ENCODE measurements at regions not wholly inside any gene's neighbourhood (a gene's known extent, or its start where the extent isn't known, plus 50 kb on each side); places are given as distances from the start of the nearest gene placed in this dataset.

GRCh38 chr18:11269257-11269656 lies 119.9 kb upstream of the PIEZO2 start:
- H3K4me3 ChIP-seq (ENCODE audit: low read depth, low read length): no peak overlapping the region
- no peak for DNase-seq (ENCODE audit: low read depth)
- TF ChIP-seq MYC (IDR thresholded peaks at IDR 0.05; ENCODE audit: low read depth, low read length) (no peak), POLR2A (IDR thresholded peaks at IDR 0.05; ENCODE audit: extremely low read depth, insufficient read length) (no peak), MAX (IDR thresholded peaks at IDR 0.05; ENCODE audit: low read depth, low read length) (no peak), CTCF (IDR thresholded peaks at IDR 0.05; ENCODE audit: low read depth, low read length) (no peak)

DNA sequence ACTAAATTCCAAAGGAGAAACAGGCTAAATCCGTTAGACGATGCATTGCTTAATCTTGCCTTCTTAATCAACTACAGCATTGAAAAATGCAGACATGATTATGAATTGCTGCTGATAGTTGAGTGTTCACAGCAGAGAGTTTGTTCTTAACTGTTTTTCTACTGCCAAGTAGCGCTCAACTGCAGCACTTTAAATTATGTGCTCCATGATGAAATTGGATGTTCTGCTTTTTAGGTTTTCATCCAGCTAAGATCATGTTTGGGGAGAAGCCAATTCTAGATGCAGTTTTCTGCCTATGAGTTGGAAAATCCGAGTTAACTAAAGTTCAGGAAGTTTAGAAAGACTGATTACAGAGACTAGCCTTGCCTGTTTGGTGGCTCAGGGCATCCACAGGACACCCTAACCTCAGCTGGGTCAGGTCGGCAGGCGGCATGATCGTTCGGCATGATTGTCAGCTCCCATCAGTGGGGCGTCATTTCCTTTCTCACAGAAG lies 119.4 kb upstream of the PIEZO2 start:
- no peak for TF ChIP-seq MYC (IDR thresholded peaks at IDR 0.05; ENCODE audit: low read depth, low read length)
- DNase-seq (ENCODE audit: low read depth): no peak

DNA sequence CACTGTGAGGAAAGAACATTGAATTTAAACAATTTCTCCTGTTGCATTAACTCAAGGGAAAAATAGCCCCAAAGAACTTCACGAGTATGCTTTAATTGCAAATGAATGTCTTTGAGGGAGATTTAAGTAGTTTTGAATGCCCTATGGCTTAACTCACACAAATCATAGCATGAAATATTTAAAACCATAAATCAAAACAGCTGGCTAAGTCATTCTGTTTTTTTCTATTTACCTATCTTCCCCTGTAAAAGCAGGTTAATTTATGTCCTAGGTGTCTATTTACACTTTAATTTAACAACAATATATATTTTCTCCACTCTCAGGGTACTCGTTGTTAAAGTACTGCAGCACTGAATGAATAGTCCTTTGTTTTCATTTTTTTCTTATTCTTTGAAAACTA lies 118.8 kb upstream of the PIEZO2 start:
- TF ChIP-seq MAX (IDR thresholded peaks at IDR 0.05; ENCODE audit: low read depth, low read length) (no peak), POLR2A (IDR thresholded peaks at IDR 0.05; ENCODE audit: extremely low read depth, insufficient read length) (no peak), MYC (IDR thresholded peaks at IDR 0.05; ENCODE audit: low read depth, low read length) (no peak), CTCF (IDR thresholded peaks at IDR 0.05; ENCODE audit: low read depth, low read length) (no peak)
- no peak for DNase-seq (ENCODE audit: low read depth)
- H3K4me3 ChIP-seq (ENCODE audit: low read depth, low read length): no peak overlapping the region

More for the DNA sequence above, 119.4 kb upstream of the PIEZO2 start:
- H3K4me3 ChIP-seq (ENCODE audit: low read depth, low read length): no peak overlapping the region

- no peak overlapping the region for H3K4me3 ChIP-seq (ENCODE audit: low read depth, low read length)
- TF ChIP-seq CTCF (IDR thresholded peaks at IDR 0.05; ENCODE audit: low read depth, low read length): no peak
- no peak for TF ChIP-seq MYC (IDR thresholded peaks at IDR 0.05; ENCODE audit: low read depth, low read length)
- no peak for TF ChIP-seq POLR2A (IDR thresholded peaks at IDR 0.05; ENCODE audit: extremely low read depth, insufficient read length)
- no peak for TF ChIP-seq MAX (IDR thresholded peaks at IDR 0.05; ENCODE audit: low read depth, low read length)
- no peak for DNase-seq (ENCODE audit: low read depth)
These were observed 117.6 kb upstream of the PIEZO2 start for GRCh38 chr18:11266781-11267480.

DNA sequence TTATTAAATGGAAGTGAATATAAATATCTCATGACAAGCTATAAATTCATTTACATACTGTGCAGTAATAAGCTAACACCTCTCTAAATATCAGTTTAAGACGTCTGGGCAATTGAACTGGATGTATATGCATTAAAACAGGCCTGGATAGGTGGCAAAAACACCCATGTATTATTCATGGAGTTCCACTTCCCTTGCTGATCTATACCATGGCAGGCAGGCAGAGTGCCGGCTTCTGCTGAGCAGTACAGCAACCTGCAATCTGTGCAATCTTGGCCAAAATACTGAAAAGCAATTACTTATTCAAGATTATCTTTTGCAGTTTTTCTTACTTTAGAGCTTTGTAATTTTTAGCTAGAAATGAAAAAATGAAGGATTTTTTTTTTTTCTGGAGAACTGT lies 112.1 kb upstream of the PIEZO2 start:
- no peak overlapping the region for H3K4me3 ChIP-seq (ENCODE audit: low read depth, low read length)
- DNase-seq (ENCODE audit: low read depth): no peak
- TF ChIP-seq CTCF (IDR thresholded peaks at IDR 0.05; ENCODE audit: low read depth, low read length) (no peak), POLR2A (IDR thresholded peaks at IDR 0.05; ENCODE audit: extremely low read depth, insufficient read length) (no peak), MAX (IDR thresholded peaks at IDR 0.05; ENCODE audit: low read depth, low read length) (no peak), MYC (IDR thresholded peaks at IDR 0.05; ENCODE audit: low read depth, low read length) (no peak)

DNA sequence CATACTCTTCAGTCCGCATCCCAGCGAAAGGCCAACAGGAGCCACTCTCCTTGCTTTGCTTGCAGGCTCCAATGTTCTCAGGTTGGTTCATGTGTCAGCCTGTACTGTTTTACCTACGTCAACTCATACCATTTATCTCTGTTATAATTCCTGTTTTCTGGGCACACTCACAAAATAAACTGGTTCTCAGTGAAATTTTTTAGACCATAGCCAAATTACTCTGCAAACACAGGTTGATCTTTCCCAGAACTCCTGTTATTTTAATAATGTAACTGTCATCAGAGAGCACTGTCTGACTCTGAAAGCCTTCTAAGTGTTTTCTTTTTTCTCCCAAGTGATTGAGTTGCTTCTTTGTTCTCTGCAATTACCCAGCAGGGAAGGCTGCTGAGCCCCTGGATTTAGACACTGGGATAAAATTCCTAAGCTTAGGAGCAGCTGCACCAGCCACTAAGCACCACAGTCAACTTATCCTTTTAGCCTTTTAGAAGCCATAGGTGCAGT lies 111.6 kb upstream of the PIEZO2 start:
- DNase-seq (ENCODE audit: low read depth): no peak
- TF ChIP-seq POLR2A (IDR thresholded peaks at IDR 0.05; ENCODE audit: extremely low read depth, insufficient read length) (no peak), MYC (IDR thresholded peaks at IDR 0.05; ENCODE audit: low read depth, low read length) (no peak)
- H3K4me3 ChIP-seq (ENCODE audit: low read depth, low read length): no peak overlapping the region
